B cell (primary cell): ENCODE measurements at regions not wholly inside any gene's neighbourhood (a gene's known extent, or its start where the extent isn't known, plus 50 kb on each side); places are given as distances from the start of the nearest gene placed in this dataset.

Source experiments
- EZH2 ChIP-seq: IDR thresholded peaks from 2 replicates; pipeline ENCODE4 v1.6.1; 2012; ENCODE audit warnings: borderline replicate concordance, low read depth, mild to moderate bottlenecking, moderate library complexity, low read length; ENCODE audit not compliant: insufficient read depth, poor library complexity, severe bottlenecking
- TF ChIP-seq, protein P1 (sequence below): fragments of 200-600 bp; IDR thresholded peaks from one replicate; pipeline ENCODE4 v1.8.0; 2022; ENCODE audit warnings: antibody characterized with exemption, mild to moderate bottlenecking

DNA sequence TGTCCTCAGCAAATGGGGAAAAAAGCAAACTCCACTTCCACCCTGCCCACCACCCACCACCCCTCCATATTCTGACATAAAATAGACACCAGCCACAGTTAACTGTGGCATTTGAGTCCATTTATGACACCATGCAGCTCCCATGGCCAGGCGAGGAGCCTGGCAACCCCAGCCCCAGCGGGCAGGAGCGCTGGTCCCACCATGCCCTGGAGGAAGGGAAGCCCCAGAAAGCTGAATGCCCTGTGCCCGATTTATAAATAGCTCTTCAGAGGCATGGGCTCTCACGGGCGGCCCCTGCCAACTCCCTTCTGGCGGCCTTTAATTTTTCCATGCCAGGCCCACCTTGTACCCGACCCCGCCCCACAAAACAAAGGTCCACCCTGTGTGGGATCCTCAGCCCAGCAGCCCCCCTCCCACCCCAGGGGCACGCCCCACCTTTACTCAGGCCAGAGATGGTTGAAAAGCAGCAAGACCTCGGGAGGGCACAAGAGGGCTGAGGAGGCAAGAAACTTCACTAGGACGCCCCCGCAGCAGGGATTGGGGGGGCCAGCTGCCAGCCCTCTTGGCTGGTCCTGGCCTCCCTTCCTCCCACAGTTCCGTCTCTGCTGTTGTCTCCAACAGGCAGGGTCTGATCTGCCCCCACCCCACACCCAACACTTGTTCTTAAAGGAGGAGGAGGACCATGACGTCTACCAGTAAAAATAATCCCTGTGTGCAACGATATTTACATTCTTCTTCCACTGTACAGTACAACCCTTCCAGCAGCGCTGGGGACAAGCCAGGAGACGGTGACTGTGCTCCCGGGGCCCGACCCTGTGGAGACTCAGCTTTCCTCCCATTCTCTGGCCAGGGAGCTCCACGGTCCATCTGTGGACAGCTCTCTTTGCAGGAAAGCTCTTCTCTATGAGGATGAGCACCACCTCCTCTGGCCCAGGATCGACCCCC lies 115.6 kb upstream of the CDYL start:
- TF ChIP-seq, protein P1, sequence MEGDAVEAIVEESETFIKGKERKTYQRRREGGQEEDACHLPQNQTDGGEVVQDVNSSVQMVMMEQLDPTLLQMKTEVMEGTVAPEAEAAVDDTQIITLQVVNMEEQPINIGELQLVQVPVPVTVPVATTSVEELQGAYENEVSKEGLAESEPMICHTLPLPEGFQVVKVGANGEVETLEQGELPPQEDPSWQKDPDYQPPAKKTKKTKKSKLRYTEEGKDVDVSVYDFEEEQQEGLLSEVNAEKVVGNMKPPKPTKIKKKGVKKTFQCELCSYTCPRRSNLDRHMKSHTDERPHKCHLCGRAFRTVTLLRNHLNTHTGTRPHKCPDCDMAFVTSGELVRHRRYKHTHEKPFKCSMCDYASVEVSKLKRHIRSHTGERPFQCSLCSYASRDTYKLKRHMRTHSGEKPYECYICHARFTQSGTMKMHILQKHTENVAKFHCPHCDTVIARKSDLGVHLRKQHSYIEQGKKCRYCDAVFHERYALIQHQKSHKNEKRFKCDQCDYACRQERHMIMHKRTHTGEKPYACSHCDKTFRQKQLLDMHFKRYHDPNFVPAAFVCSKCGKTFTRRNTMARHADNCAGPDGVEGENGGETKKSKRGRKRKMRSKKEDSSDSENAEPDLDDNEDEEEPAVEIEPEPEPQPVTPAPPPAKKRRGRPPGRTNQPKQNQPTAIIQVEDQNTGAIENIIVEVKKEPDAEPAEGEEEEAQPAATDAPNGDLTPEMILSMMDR = no peak
- TF ChIP-seq EZH2 = no peak
